ENCODE measurements at regions not wholly inside any gene's neighbourhood (a gene's known extent, or its start where the extent isn't known, plus 50 kb on each side); places are given as distances from the start of the nearest gene placed in this dataset.

DNA sequence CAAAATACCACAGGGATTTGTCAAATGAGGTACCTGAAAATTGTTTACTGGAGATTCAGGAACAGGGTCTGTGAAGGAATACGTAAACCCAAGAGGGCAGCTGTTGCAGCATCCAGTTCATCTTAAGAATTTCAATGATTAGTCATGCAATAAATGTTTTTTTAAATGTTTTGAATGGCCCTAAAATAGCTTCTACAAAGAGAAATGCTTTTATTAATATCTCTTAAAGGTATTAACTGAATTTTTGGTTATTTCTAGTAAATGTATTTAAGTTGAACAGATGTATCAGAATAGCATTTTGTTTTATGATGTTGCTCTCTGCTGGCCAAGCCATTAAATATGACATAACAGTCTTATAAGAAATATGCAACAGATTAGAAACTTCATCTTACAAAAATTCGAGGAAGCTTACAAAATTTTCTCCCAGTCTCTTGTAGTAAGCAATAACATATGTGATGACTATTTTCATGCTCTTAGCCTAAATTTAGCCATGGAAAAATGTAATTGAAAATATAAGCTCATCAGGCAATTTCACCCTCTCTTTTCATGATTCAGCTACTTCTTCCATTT is 863.9 kb downstream of the SUCLG1 start:
- TF ChIP-seq TEAD4 (IDR thresholded peaks at IDR 0.05) (no peak), ZBTB7A (IDR thresholded peaks at IDR 0.05; ENCODE audit: low read depth) (no peak), CREB1 (IDR thresholded peaks at IDR 0.05; ENCODE audit: low read depth) (no peak), YY1 (IDR thresholded peaks at IDR 0.05; ENCODE audit: low read depth) (no peak), TAF1 (IDR thresholded peaks at IDR 0.05; ENCODE audit: low read depth) (no peak), CEBPB (IDR thresholded peaks at IDR 0.05) (no peak), RAD21 (IDR thresholded peaks at IDR 0.05; ENCODE audit: low read depth) (no peak)
- TF ChIP-seq, protein P1, sequence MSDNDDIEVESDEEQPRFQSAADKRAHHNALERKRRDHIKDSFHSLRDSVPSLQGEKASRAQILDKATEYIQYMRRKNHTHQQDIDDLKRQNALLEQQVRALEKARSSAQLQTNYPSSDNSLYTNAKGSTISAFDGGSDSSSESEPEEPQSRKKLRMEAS (IDR thresholded peaks at IDR 0.05), result no peak

DNA sequence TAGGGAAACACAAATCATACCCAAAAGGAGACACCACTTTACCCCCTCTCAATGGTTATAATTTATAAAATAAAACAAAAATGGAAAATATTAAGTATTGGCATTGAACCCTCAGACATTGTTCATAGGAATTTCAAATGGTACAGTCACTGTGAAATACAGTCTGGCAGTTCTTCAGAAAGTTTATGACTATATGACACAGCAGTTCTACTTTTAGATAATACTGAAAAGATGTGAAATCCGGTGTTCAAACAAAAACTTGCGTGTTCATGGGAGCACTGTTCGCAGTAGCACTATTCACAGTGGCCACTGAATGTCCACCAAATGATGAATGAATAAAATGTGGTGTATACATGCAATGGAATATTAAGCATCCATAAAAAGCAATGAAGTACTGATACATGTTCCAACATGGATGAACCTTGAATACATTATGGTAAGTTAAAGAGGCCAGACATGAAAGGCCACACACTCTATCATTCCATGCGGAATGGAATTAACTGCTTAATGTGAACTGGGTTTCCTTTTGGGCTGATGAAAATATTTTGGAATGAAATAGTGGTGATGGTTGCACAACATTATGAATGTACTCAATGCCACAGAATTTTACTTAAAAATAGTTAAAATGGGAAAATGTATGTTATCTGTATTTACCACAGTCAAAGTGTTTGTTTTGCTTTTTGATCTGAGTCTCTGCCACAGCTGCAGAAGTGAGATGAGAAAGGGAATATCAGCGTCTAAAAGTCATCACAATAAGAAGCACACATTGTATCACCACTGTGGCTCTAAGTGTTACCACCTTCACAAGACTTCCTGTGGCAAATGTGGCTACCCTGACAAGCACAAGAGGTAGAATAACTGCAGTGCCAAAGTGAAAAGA is 864.6 kb downstream of the SUCLG1 start:
- TF ChIP-seq, protein P2, sequence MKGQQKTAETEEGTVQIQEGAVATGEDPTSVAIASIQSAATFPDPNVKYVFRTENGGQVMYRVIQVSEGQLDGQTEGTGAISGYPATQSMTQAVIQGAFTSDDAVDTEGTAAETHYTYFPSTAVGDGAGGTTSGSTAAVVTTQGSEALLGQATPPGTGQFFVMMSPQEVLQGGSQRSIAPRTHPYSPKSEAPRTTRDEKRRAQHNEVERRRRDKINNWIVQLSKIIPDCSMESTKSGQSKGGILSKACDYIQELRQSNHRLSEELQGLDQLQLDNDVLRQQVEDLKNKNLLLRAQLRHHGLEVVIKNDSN (IDR thresholded peaks at IDR 0.05), result no peak
- TF ChIP-seq CREB1 (IDR thresholded peaks at IDR 0.05; ENCODE audit: low read depth) (no peak), RAD21 (IDR thresholded peaks at IDR 0.05; ENCODE audit: low read depth) (no peak), FOXM1 (IDR thresholded peaks at IDR 0.05; ENCODE audit: borderline replicate concordance, low read depth) (no peak), TEAD4 (IDR thresholded peaks at IDR 0.05) (no peak), EGR1 (IDR thresholded peaks at IDR 0.05) (no peak), TAF1 (IDR thresholded peaks at IDR 0.05; ENCODE audit: low read depth) (no peak), CEBPB (IDR thresholded peaks at IDR 0.05) (no peak), TCF12 (IDR thresholded peaks at IDR 0.05; ENCODE audit: low read depth) (no peak)
- TF ChIP-seq, protein P3, sequence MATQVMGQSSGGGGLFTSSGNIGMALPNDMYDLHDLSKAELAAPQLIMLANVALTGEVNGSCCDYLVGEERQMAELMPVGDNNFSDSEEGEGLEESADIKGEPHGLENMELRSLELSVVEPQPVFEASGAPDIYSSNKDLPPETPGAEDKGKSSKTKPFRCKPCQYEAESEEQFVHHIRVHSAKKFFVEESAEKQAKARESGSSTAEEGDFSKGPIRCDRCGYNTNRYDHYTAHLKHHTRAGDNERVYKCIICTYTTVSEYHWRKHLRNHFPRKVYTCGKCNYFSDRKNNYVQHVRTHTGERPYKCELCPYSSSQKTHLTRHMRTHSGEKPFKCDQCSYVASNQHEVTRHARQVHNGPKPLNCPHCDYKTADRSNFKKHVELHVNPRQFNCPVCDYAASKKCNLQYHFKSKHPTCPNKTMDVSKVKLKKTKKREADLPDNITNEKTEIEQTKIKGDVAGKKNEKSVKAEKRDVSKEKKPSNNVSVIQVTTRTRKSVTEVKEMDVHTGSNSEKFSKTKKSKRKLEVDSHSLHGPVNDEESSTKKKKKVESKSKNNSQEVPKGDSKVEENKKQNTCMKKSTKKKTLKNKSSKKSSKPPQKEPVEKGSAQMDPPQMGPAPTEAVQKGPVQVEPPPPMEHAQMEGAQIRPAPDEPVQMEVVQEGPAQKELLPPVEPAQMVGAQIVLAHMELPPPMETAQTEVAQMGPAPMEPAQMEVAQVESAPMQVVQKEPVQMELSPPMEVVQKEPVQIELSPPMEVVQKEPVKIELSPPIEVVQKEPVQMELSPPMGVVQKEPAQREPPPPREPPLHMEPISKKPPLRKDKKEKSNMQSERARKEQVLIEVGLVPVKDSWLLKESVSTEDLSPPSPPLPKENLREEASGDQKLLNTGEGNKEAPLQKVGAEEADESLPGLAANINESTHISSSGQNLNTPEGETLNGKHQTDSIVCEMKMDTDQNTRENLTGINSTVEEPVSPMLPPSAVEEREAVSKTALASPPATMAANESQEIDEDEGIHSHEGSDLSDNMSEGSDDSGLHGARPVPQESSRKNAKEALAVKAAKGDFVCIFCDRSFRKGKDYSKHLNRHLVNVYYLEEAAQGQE (IDR thresholded peaks at IDR 0.05; ENCODE audit: low read depth), result no peak
- TF ChIP-seq, protein P1 (IDR thresholded peaks at IDR 0.05), result no peak

DNA sequence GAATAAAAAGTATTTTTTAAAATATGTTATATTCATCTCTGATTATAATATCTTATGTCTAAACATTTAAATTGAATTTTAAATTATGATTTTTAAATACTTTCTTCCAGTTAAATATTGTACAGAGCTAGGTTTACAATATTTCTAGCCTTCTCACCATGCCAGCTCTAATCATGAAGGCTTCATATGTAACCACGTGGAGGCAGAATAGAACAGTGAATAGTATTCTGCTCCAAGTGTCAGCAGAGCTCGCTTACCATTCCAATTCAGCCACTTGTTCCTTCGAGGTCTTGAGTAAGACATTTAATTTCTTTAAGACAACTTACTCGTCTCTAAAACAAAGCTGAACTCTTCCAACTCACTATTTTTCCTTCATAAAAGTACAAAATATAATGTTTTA is 871.8 kb downstream of the SUCLG1 start:
- TF ChIP-seq, protein P3 (IDR thresholded peaks at IDR 0.05; ENCODE audit: low read depth), result no peak
- TF ChIP-seq ZBTB7A (IDR thresholded peaks at IDR 0.05; ENCODE audit: low read depth) (no peak), NFIC (IDR thresholded peaks at IDR 0.05) (no peak), RAD21 (IDR thresholded peaks at IDR 0.05; ENCODE audit: low read depth) (no peak), TAF1 (IDR thresholded peaks at IDR 0.05; ENCODE audit: low read depth) (no peak), EP300 (IDR thresholded peaks at IDR 0.05; ENCODE audit: borderline replicate concordance) (no peak)
- TF ChIP-seq, protein P2 (IDR thresholded peaks at IDR 0.05), result no peak
- TF ChIP-seq, protein P1 (IDR thresholded peaks at IDR 0.05), result no peak

DNA sequence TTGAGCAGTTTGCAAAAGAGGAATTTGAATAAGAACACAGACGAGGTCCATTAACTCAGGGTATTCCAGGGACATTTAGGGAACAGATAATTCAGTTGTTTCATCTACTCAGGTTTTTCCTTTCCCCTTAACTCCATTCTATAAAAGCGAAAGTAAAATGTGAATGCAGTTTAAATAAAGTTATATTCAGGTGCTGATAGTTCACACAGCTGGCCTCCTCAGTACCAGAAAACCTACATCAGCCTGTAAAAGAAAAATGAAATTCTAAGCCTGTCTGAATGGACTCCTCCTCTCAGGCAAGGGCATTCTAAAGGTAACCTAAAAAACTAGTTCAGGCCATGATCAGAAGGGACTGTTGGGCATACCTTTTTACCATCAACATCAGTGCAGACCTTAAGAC is 873.8 kb downstream of the SUCLG1 start:
- TF ChIP-seq, protein P1 (IDR thresholded peaks at IDR 0.05), result no peak

DNA sequence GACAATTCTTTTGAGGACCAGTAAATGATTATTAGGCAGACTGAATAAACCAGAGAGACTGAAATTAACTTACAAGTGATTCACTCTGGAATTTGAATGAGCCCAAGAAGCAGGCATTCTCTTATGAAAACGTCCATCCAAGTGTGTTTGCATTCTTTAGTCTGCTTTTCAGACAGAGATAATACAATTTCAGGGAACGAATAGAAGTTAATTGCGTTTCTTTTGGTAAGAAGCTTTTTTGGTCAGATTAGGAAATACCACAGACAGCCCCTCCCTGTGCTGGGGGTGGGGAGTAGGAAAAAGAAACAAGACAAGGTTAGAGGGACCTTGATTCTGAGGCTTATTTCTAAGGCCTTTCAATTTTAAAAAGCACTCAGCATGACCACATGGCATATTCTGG is 874.4 kb downstream of the SUCLG1 start:
- TF ChIP-seq FOXM1 (IDR thresholded peaks at IDR 0.05; ENCODE audit: borderline replicate concordance, low read depth) (no peak), EGR1 (IDR thresholded peaks at IDR 0.05) (no peak), NFIC (IDR thresholded peaks at IDR 0.05) (no peak), CEBPB (IDR thresholded peaks at IDR 0.05) (no peak), TCF12 (IDR thresholded peaks at IDR 0.05; ENCODE audit: low read depth) (no peak), ZBTB7A (IDR thresholded peaks at IDR 0.05; ENCODE audit: low read depth) (no peak), RAD21 (IDR thresholded peaks at IDR 0.05; ENCODE audit: low read depth) (no peak), TEAD4 (IDR thresholded peaks at IDR 0.05) (no peak)
- TF ChIP-seq, protein P2 (IDR thresholded peaks at IDR 0.05), result no peak
